NCI-H2171 (cell line): ENCODE measurements at regions not wholly inside any gene's neighbourhood (a gene's known extent, or its start where the extent isn't known, plus 50 kb on each side); places are given as distances from the start of the nearest gene placed in this dataset.

Experiments
- DNase-seq: peaks from one replicate; lab custom pipeline; 2025; lab: John Stamatoyannopoulos, UW

- DNase-seq = no peak
These were observed 748.2 kb upstream of the ID2 start for GRCh38 chr2:7933672-7934071.

GRCh38 chr2:7934476-7934875, 747.4 kb upstream of the ID2 start:
- no peak for DNase-seq

- DNase-seq = no peak
These were observed 744.8 kb upstream of the ID2 start for GRCh38 chr2:7937082-7937481.

GRCh38 chr2:7940723-7941122, 741.1 kb upstream of the ID2 start:
- DNase-seq = no peak

- DNase-seq = no peak
These were observed 738.4 kb upstream of the ID2 start for GRCh38 chr2:7943446-7943845.

- no peak for DNase-seq
These were observed 736.8 kb upstream of the ID2 start for GRCh38 chr2:7945026-7945425.

- no peak for DNase-seq
These were observed 731.7 kb upstream of the ID2 start for GRCh38 chr2:7950035-7950612.

GRCh38 chr2:7951001-7951400, 730.9 kb upstream of the ID2 start:
- no peak for DNase-seq

- DNase-seq = no peak
These were observed 730.4 kb upstream of the ID2 start for GRCh38 chr2:7951490-7951889.

- DNase-seq = no peak
These were observed 729.7 kb upstream of the ID2 start for GRCh38 chr2:7952046-7952745.

GRCh38 chr2:7953195-7953594, 728.7 kb upstream of the ID2 start:
- peak; percentile 39 for DNase-seq

- DNase-seq = no peak
These were observed 727.6 kb upstream of the ID2 start for GRCh38 chr2:7954234-7954633.

- DNase-seq = no peak
These were observed 725.6 kb upstream of the ID2 start for GRCh38 chr2:7956126-7956689.

GRCh38 chr2:7961550-7961949, 720.3 kb upstream of the ID2 start:
- DNase-seq = no peak

GRCh38 chr2:7962161-7962560, 719.7 kb upstream of the ID2 start:
- no peak for DNase-seq

- no peak for DNase-seq
These were observed 718.1 kb upstream of the ID2 start for GRCh38 chr2:7963787-7964186.

- DNase-seq = no peak
These were observed 715.8 kb upstream of the ID2 start for GRCh38 chr2:7966032-7966431.

GRCh38 chr2:7967707-7968405, 714.0 kb upstream of the ID2 start:
- DNase-seq = no peak

GRCh38 chr2:7969756-7970515, 711.9 kb upstream of the ID2 start:
- no peak for DNase-seq

- DNase-seq = no peak
These were observed 710.6 kb upstream of the ID2 start for GRCh38 chr2:7971248-7971647.

- DNase-seq = no peak
These were observed 710.0 kb upstream of the ID2 start for GRCh38 chr2:7971841-7972240.

GRCh38 chr2:7972670-7973069, 709.2 kb upstream of the ID2 start:
- no peak for DNase-seq
